NCI-H774 (cell line): ENCODE measurements at regions not wholly inside any gene's neighbourhood (a gene's known extent, or its start where the extent isn't known, plus 50 kb on each side); places are given as distances from the start of the nearest gene placed in this dataset.

Experiments used
- DNase-seq: peaks from one replicate; lab custom pipeline; 2025; lab: John Stamatoyannopoulos, UW

- no peak for DNase-seq
Observed at GRCh38 chr9:85428230-85428629, 313.5 kb downstream of the AGTPBP1 start.

- no peak for DNase-seq
Observed at GRCh38 chr9:85427772-85428171, 314.0 kb downstream of the AGTPBP1 start.

- no peak for DNase-seq
Observed at GRCh38 chr9:85425153-85425611, 316.6 kb downstream of the AGTPBP1 start.

GRCh38 chr9:85423422-85423821 is 318.3 kb downstream of the AGTPBP1 start:
- DNase-seq = no peak

GRCh38 chr9:85421641-85422040 is 320.1 kb downstream of the AGTPBP1 start:
- no peak for DNase-seq

- no peak for DNase-seq
Observed at GRCh38 chr9:85420750-85421149, 321.0 kb downstream of the AGTPBP1 start.

GRCh38 chr9:85417674-85418073 is 324.1 kb downstream of the AGTPBP1 start:
- no peak for DNase-seq

- no peak for DNase-seq
Observed at GRCh38 chr9:85416715-85417114, 325.0 kb downstream of the AGTPBP1 start.

GRCh38 chr9:85414390-85414789 is 327.4 kb downstream of the AGTPBP1 start:
- DNase-seq = no peak

- DNase-seq = peak; percentile 76
Observed at GRCh38 chr9:85408494-85408893, 333.3 kb downstream of the AGTPBP1 start.

GRCh38 chr9:85405566-85405950 is 336.2 kb downstream of the AGTPBP1 start:
- DNase-seq = no peak

GRCh38 chr9:85404911-85405565 is 336.7 kb downstream of the AGTPBP1 start:
- no peak for DNase-seq

GRCh38 chr9:85402551-85402950 is 339.2 kb downstream of the AGTPBP1 start:
- no peak for DNase-seq

GRCh38 chr9:85401998-85402397 is 339.8 kb downstream of the AGTPBP1 start:
- DNase-seq = no peak

GRCh38 chr9:85397005-85397404 is 344.7 kb downstream of the AGTPBP1 start:
- DNase-seq = no peak

GRCh38 chr9:85392260-85392659 is 349.5 kb downstream of the AGTPBP1 start:
- no peak for DNase-seq

GRCh38 chr9:85377731-85378289 is 363.9 kb downstream of the AGTPBP1 start:
- DNase-seq = no peak

- DNase-seq = no peak
Observed at GRCh38 chr9:85368781-85369180, 373.0 kb downstream of the AGTPBP1 start.

GRCh38 chr9:85359161-85359560 is 382.6 kb downstream of the AGTPBP1 start:
- no peak for DNase-seq

- no peak for DNase-seq
Observed at GRCh38 chr9:85349046-85349445, 392.7 kb downstream of the AGTPBP1 start.

- DNase-seq = no peak
Observed at GRCh38 chr9:85347541-85347940, 394.2 kb downstream of the AGTPBP1 start.

- no peak for DNase-seq
Observed at GRCh38 chr9:85344901-85345300, 396.9 kb downstream of the AGTPBP1 start.

- no peak for DNase-seq
Observed at GRCh38 chr9:85339338-85339737, 402.4 kb downstream of the AGTPBP1 start.

GRCh38 chr9:85334228-85334627 is 407.5 kb downstream of the AGTPBP1 start:
- no peak for DNase-seq
